SK-N-SH (cell line): ENCODE measurements at regions not wholly inside any gene's neighbourhood (a gene's known extent, or its start where the extent isn't known, plus 50 kb on each side); places are given as distances from the start of the nearest gene placed in this dataset.

Experiments
- ELF1 ChIP-seq: IDR thresholded peaks from 2 replicates; pipeline ENCODE4 v1.4.0; 2012
- EP300 ChIP-seq, 2 experiments: IDR thresholded peaks; 2 replicates each; pipeline versions ENCODE4 v1.4.0 to v1.6.1; 2012; ENCODE audit warnings: borderline replicate concordance in 1 of 2, low read depth in 1 of 2, low read length in 1 of 2
- FOXM1 ChIP-seq: IDR thresholded peaks from 2 replicates; pipeline ENCODE4 v1.4.0; 2012; ENCODE audit warnings: low read depth, mild to moderate bottlenecking
- JUND ChIP-seq: IDR thresholded peaks from 2 replicates; pipeline ENCODE4 v1.4.0; 2012
- POLR2AphosphoS5 ChIP-seq: IDR thresholded peaks from 2 replicates; pipeline ENCODE4 v1.6.1; 2012; ENCODE audit warnings: low read depth, low read length
- RAD21 ChIP-seq: IDR thresholded peaks from 2 replicates; pipeline ENCODE4 v1.6.1; 2012; ENCODE audit warnings: mild to moderate bottlenecking, low read length
- RFX5 ChIP-seq: IDR thresholded peaks from 2 replicates; pipeline ENCODE4 v1.6.1; 2012; ENCODE audit warnings: mild to moderate bottlenecking, improper control_type of control experiment, low read length
- SIN3A ChIP-seq: IDR thresholded peaks from 2 replicates; pipeline ENCODE4 v1.6.1; 2012; ENCODE audit warnings: low read depth, mild to moderate bottlenecking, low read length, moderate library complexity, borderline replicate concordance
- SMC3 ChIP-seq: IDR thresholded peaks from 2 replicates; pipeline ENCODE4 v1.6.1; 2012; ENCODE audit warnings: low read depth, low read length, improper control_type of control experiment
- YY1 ChIP-seq: IDR thresholded peaks from 2 replicates; pipeline ENCODE4 v1.4.0; 2012; ENCODE audit warnings: low read depth, mild to moderate bottlenecking
- TF ChIP-seq, protein P1 (sequence below): fragments of 200-600 bp; sonication (generic); IDR thresholded peaks from 2 replicates; pipeline ENCODE4 v1.6.1; 2017; ENCODE audit warnings: antibody characterized with exemption, mild to moderate bottlenecking, moderate library complexity
- TF ChIP-seq, protein P2 (sequence below): fragments of 150-350 bp; IDR thresholded peaks from 2 replicates; pipeline ENCODE4 v1.6.1; 2017; ENCODE audit warnings: antibody characterized with exemption, low read length, low read depth, borderline replicate concordance
- TF ChIP-seq, protein P3 (sequence below): fragments of 150-350 bp; IDR thresholded peaks from 2 replicates; pipeline ENCODE4 v1.6.1; 2016; ENCODE audit warnings: mild to moderate bottlenecking, low read depth, low read length
- TF ChIP-seq, protein P4 (sequence below): IDR thresholded peaks from 2 replicates; pipeline ENCODE4 v1.4.0; 2012; ENCODE audit warnings: low read depth

DNA sequence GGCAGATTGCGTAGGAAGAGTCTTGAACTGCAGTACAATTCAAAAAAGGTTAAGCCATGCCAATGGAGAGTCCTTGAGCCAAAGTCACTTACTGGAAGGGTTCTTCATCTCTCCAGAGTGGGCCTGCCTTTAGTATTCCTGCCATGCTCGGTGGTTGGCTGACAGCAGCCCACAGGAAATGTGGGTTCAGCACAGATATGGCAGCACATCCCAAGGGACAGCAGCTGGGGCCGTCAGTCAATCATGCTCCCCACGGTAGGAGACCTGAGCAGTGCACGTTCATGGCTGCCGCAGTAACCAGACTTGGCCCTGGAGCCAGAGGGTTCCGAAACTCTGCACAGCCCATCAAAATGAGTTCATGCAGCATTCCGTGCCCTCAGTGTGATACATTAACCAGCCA is 63.6 kb upstream of the SIRPA start:
- no peak for TF ChIP-seq YY1
- TF ChIP-seq, protein P1, sequence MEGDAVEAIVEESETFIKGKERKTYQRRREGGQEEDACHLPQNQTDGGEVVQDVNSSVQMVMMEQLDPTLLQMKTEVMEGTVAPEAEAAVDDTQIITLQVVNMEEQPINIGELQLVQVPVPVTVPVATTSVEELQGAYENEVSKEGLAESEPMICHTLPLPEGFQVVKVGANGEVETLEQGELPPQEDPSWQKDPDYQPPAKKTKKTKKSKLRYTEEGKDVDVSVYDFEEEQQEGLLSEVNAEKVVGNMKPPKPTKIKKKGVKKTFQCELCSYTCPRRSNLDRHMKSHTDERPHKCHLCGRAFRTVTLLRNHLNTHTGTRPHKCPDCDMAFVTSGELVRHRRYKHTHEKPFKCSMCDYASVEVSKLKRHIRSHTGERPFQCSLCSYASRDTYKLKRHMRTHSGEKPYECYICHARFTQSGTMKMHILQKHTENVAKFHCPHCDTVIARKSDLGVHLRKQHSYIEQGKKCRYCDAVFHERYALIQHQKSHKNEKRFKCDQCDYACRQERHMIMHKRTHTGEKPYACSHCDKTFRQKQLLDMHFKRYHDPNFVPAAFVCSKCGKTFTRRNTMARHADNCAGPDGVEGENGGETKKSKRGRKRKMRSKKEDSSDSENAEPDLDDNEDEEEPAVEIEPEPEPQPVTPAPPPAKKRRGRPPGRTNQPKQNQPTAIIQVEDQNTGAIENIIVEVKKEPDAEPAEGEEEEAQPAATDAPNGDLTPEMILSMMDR, result no peak
- TF ChIP-seq JUND, result no peak
- TF ChIP-seq FOXM1, result no peak
- no peak for TF ChIP-seq POLR2AphosphoS5
- no peak for TF ChIP-seq SMC3
- TF ChIP-seq EP300 (IDR thresholded peaks at IDR 0.05; ENCODE audit: borderline replicate concordance in 1 of 2, low read depth in 1 of 2, low read length in 1 of 2), result no peak
- TF ChIP-seq, protein P2, sequence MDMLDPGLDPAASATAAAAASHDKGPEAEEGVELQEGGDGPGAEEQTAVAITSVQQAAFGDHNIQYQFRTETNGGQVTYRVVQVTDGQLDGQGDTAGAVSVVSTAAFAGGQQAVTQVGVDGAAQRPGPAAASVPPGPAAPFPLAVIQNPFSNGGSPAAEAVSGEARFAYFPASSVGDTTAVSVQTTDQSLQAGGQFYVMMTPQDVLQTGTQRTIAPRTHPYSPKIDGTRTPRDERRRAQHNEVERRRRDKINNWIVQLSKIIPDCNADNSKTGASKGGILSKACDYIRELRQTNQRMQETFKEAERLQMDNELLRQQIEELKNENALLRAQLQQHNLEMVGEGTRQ, result no peak
- no peak for TF ChIP-seq SIN3A
- no peak for TF ChIP-seq ELF1
- TF ChIP-seq, protein P3, sequence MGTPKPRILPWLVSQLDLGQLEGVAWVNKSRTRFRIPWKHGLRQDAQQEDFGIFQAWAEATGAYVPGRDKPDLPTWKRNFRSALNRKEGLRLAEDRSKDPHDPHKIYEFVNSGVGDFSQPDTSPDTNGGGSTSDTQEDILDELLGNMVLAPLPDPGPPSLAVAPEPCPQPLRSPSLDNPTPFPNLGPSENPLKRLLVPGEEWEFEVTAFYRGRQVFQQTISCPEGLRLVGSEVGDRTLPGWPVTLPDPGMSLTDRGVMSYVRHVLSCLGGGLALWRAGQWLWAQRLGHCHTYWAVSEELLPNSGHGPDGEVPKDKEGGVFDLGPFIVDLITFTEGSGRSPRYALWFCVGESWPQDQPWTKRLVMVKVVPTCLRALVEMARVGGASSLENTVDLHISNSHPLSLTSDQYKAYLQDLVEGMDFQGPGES, result no peak
- no peak for TF ChIP-seq RAD21
- TF ChIP-seq, protein P4, sequence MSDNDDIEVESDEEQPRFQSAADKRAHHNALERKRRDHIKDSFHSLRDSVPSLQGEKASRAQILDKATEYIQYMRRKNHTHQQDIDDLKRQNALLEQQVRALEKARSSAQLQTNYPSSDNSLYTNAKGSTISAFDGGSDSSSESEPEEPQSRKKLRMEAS, result no peak
- TF ChIP-seq RFX5, result no peak
